ENCODE measurements at regions not wholly inside any gene's neighbourhood (a gene's known extent, or its start where the extent isn't known, plus 50 kb on each side); places are given as distances from the start of the nearest gene placed in this dataset.

GRCh38 chr7:116332766-116333165, 122.4 kb downstream of the TES start:
- TF ChIP-seq POLR2A (IDR thresholded peaks at IDR 0.05), result no peak
- TF ChIP-seq, protein P1, sequence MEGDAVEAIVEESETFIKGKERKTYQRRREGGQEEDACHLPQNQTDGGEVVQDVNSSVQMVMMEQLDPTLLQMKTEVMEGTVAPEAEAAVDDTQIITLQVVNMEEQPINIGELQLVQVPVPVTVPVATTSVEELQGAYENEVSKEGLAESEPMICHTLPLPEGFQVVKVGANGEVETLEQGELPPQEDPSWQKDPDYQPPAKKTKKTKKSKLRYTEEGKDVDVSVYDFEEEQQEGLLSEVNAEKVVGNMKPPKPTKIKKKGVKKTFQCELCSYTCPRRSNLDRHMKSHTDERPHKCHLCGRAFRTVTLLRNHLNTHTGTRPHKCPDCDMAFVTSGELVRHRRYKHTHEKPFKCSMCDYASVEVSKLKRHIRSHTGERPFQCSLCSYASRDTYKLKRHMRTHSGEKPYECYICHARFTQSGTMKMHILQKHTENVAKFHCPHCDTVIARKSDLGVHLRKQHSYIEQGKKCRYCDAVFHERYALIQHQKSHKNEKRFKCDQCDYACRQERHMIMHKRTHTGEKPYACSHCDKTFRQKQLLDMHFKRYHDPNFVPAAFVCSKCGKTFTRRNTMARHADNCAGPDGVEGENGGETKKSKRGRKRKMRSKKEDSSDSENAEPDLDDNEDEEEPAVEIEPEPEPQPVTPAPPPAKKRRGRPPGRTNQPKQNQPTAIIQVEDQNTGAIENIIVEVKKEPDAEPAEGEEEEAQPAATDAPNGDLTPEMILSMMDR (IDR thresholded peaks at IDR 0.05), result no peak
